Peyer's patch (tissue), 4 donors: ENCODE measurements at regions not wholly inside any gene's neighbourhood (a gene's known extent, or its start where the extent isn't known, plus 50 kb on each side); places are given as distances from the start of the nearest gene placed in this dataset.

Source experiments
- DNase-seq, 3 donors: peaks; one replicate each; pipeline ENCODE4 v3.0.0-alpha.2; 2017 to 2019
- H3K27ac ChIP-seq, 4 donors: fragments of 200-600 bp; sonication (generic); one replicate each; pipeline ENCODE4 v1.5.1; 2016 to 2019
- H3K27me3 ChIP-seq, 2 donors: fragments of 200-600 bp; sonication (generic); one replicate each; pipeline ENCODE4 v1.5.1; 2019
- H3K36me3 ChIP-seq, 3 donors: fragments of 200-600 bp; sonication (generic); one replicate each; pipeline ENCODE4 v1.5.1; 2016 to 2019
- H3K4me1 ChIP-seq, 4 donors: fragments of 200-600 bp; sonication (generic); one replicate each; pipeline ENCODE4 v1.5.1; 2016 to 2019
- H3K4me3 ChIP-seq, 4 donors: fragments of 200-600 bp; sonication (generic); 1 replicate in 3 of 4; 2 replicates in 1 of 4; pipeline ENCODE4 v1.5.1; 2016 to 2019; ENCODE audit warnings: mild to moderate bottlenecking in 1 of 4
- H3K9me3 ChIP-seq, 4 donors: fragments of 200-600 bp; sonication (generic); one replicate each; pipeline ENCODE4 v1.5.1; 2016 to 2019; ENCODE audit warnings: mild to moderate bottlenecking in 1 of 4
- POLR2A ChIP-seq, 2 donors: fragments of 450-650 bp; IDR thresholded peaks; one replicate each; pipeline ENCODE4 v1.5.1; 2017; ENCODE audit warnings: antibody characterized with exemption in 2 of 2, mild to moderate bottlenecking in 2 of 2, moderate library complexity in 2 of 2
- TF ChIP-seq, protein P1 (sequence below), 6 experiments: fragments of 450-650 bp in 4 of 6; fragments of 200-600 bp in 2 of 6; sonication (generic) in 1 of 6; IDR thresholded peaks; one replicate each; pipeline ENCODE4 v1.5.1; 2017 to 2019; ENCODE audit warnings: antibody characterized with exemption in 6 of 6, mild to moderate bottlenecking in 3 of 6, moderate library complexity in 1 of 6

DNA sequence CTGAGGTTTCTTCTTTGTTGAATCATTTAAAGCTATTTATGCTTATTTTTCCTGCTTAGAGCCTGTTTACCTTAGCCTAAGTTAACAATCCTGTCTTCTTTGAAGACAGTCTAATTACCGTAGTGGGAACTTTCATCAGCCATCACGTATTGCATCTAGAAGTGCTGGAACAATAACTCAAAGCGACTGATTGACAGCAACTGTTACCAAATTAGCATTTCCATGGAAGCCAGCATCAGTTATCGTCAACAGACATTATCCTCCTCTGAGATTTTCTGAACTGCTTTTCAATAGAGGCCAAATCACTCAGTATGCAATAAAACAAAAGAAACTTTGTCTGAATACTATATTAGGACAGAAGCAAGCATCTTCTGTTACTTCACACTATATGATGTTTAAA, 433.3 kb upstream of the SLITRK1 start:
- no peak for DNase-seq
- Histone ChIP-seq H3K27ac (no peak overlapping the region), H3K4me1 (no peaks in the 10 kb centered on the region), H3K9me3 (no peaks in the 10 kb centered on the region), H3K36me3 (no peaks in the 10 kb centered on the region), H3K27me3 (no peaks in the 10 kb centered on the region), H3K4me3 (no peak overlapping the region)
- TF ChIP-seq, protein P1, sequence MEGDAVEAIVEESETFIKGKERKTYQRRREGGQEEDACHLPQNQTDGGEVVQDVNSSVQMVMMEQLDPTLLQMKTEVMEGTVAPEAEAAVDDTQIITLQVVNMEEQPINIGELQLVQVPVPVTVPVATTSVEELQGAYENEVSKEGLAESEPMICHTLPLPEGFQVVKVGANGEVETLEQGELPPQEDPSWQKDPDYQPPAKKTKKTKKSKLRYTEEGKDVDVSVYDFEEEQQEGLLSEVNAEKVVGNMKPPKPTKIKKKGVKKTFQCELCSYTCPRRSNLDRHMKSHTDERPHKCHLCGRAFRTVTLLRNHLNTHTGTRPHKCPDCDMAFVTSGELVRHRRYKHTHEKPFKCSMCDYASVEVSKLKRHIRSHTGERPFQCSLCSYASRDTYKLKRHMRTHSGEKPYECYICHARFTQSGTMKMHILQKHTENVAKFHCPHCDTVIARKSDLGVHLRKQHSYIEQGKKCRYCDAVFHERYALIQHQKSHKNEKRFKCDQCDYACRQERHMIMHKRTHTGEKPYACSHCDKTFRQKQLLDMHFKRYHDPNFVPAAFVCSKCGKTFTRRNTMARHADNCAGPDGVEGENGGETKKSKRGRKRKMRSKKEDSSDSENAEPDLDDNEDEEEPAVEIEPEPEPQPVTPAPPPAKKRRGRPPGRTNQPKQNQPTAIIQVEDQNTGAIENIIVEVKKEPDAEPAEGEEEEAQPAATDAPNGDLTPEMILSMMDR (IDR thresholded peaks at IDR 0.05), result no peak
- TF ChIP-seq POLR2A (IDR thresholded peaks at IDR 0.05), result no peak

DNA sequence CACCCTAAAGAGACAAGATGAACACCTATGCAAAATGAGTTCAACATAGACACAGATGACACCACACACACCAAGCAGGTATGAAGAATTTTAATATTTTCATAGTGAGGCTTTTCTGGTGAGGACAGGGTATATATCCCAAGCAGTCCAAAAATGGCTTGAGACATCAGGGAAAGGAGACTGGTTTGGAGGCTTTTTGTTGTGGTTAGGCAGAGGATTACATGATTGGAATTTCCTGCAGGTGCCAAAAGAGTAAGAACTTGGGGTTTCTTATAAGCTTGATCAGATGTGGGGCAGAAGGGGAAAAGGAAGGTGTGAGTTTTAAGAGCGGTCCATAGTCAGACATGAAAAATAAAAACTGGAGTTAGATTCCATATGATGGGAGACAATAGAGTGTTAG, 420.8 kb upstream of the SLITRK1 start:
- Histone ChIP-seq H3K4me1 (no peaks in the 10 kb centered on the region), H3K27me3 (no peaks in the 10 kb centered on the region), H3K9me3 (no peaks in the 10 kb centered on the region), H3K36me3 (no peaks in the 10 kb centered on the region), H3K27ac (no peak overlapping the region), H3K4me3 (no peak overlapping the region)
- no peak for TF ChIP-seq POLR2A (IDR thresholded peaks at IDR 0.05)
- TF ChIP-seq, protein P1 (IDR thresholded peaks at IDR 0.05), result no peak
- no peak for DNase-seq

DNA sequence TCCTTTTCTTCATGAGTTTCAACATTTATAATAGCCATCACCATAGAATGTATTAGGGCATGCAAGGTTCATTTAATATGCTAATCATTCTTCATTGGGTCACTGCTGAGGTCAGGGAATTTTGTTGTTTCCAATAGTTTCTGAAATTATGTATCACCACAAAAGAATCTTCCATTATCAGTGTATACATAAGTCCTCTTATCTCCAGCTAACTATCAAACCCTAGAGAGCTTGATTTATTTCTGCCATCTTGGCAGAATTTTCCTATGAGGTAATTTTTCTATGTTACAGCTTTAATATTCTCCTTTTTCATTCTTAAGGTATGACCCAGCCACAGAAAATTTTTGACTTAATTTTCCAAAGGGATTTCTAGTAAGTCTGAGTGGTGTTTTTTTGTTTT, 415.0 kb upstream of the SLITRK1 start:
- no peaks in the 10 kb centered on the region for H3K4me1 ChIP-seq
- no peak overlapping the region for H3K27ac ChIP-seq
- TF ChIP-seq POLR2A (IDR thresholded peaks at IDR 0.05), result no peak
- TF ChIP-seq, protein P1 (IDR thresholded peaks at IDR 0.05), result no peak
- no peaks in the 10 kb centered on the region for H3K36me3 ChIP-seq
- no peak for DNase-seq
- no peaks in the 10 kb centered on the region for H3K9me3 ChIP-seq
- no peaks in the 10 kb centered on the region for H3K27me3 ChIP-seq
- H3K4me3 ChIP-seq, result no peak overlapping the region

DNA sequence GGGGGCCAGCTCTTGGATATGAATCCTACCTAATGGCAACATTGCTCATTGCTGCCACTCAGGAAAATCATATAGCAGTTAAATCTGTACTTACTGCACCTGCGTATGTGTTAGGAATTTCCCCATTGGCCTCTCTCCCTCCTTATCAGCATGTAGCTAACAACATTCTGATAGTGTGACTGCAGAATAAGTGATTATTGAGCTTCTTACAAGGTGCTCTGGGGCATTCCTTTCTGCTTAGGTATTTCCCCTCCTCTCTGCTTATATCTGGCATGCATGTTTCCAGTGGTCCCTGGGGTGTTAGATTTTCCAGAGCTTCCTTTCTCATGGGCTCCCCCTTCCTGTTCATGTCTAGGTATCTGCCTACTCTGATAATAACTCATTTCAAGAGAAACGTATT, 414.1 kb upstream of the SLITRK1 start:
- Histone ChIP-seq H3K9me3 (no peaks in the 10 kb centered on the region), H3K4me3 (no peak overlapping the region), H3K4me1 (no peaks in the 10 kb centered on the region), H3K27me3 (no peaks in the 10 kb centered on the region), H3K27ac (no peak overlapping the region), H3K36me3 (no peaks in the 10 kb centered on the region)
- no peak for DNase-seq
- TF ChIP-seq, protein P1 (IDR thresholded peaks at IDR 0.05), result no peak
- TF ChIP-seq POLR2A (IDR thresholded peaks at IDR 0.05), result no peak

DNA sequence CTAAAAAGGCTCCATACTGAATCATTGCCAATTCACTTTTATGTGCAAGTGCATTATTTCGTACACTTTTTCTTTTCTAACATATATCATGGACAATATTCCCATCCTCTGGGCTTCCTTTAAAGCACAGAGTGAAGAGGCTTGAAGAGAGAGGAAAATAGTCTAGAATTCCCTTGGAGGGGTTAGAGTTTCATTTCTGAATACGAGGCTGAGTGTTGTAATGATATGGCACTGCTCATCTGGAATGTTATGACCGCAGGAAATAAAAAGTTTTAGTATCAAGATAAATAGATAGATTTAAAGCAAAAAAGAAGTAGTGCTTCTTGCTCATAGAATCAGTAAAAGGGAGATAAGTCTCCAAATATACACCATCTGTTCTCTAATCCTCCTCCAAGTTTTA, 412.3 kb upstream of the SLITRK1 start:
- DNase-seq, result no peak
- H3K36me3 ChIP-seq, result no peaks in the 10 kb centered on the region
- no peaks in the 10 kb centered on the region for H3K27me3 ChIP-seq
- TF ChIP-seq POLR2A (IDR thresholded peaks at IDR 0.05), result no peak
- TF ChIP-seq, protein P1 (IDR thresholded peaks at IDR 0.05), result no peak
- H3K4me3 ChIP-seq, result no peak overlapping the region
- no peak overlapping the region for H3K27ac ChIP-seq
- H3K9me3 ChIP-seq, result no peaks in the 10 kb centered on the region
- no peaks in the 10 kb centered on the region for H3K4me1 ChIP-seq

DNA sequence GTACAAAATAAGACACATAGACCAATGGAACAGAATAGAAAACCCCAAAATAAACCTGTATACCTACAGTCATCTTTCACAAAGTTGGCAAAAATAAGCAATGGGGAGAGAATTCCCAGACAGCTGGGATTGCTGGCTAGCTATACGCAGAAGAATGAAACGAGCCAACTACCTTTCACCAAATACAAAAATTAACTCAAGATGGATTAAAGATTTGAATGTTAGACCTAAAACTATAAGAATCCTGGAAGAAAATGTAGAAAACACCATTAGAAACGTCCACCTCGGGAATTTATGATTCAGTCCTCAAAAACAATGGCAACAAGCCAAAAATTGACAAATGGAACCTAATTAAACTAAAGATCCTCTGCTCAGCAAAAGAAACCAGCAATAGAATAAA, 408.1 kb upstream of the SLITRK1 start:
- no peaks in the 10 kb centered on the region for H3K36me3 ChIP-seq
- TF ChIP-seq POLR2A (IDR thresholded peaks at IDR 0.05), result no peak
- TF ChIP-seq, protein P1 (IDR thresholded peaks at IDR 0.05), result no peak
- H3K27me3 ChIP-seq, result no peaks in the 10 kb centered on the region
- no peak overlapping the region for H3K4me3 ChIP-seq
- no peak overlapping the region for H3K27ac ChIP-seq
- no peaks in the 10 kb centered on the region for H3K9me3 ChIP-seq
- H3K4me1 ChIP-seq, result no peaks in the 10 kb centered on the region
- DNase-seq, result no peak
